GM12892 (cell line): ENCODE measurements at regions not wholly inside any gene's neighbourhood (a gene's known extent, or its start where the extent isn't known, plus 50 kb on each side); places are given as distances from the start of the nearest gene placed in this dataset.

ENCODE experiments used
- POLR2A ChIP-seq: IDR thresholded peaks from 2 replicates; pipeline ENCODE4 v1.6.1; 2011; ENCODE audit warnings: low read depth, low read length, control low read depth
- POLR2AphosphoS5 ChIP-seq: IDR thresholded peaks from 2 replicates; pipeline ENCODE4 v1.6.1; 2011; ENCODE audit warnings: low read depth, low read length, control low read depth

GRCh38 chr10:120067427-120067826, 174.9 kb downstream of the SEC23IP start:
- TF ChIP-seq POLR2A (no peak), POLR2AphosphoS5 (no peak)
